Inflammatory macrophage (primary cell): ENCODE measurements at regions not wholly inside any gene's neighbourhood (a gene's known extent, or its start where the extent isn't known, plus 50 kb on each side); places are given as distances from the start of the nearest gene placed in this dataset.

Source experiments
- DNase-seq, 2 donors: peaks; one replicate each; pipeline ENCODE4 v3.0.0-alpha.2; 2020 to 2022

GRCh38 chr13:78862446-78862845, 203.5 kb upstream of the OBI1 start:
- DNase-seq = no peak

GRCh38 chr13:78852709-78853108, 193.8 kb upstream of the OBI1 start:
- no peak for DNase-seq

GRCh38 chr13:78845656-78846365, 186.9 kb upstream of the OBI1 start:
- peak; percentile 74 to 82 for DNase-seq

- DNase-seq = no peak
Measured at GRCh38 chr13:78844106-78844505, 185.2 kb upstream of the OBI1 start.

DNA sequence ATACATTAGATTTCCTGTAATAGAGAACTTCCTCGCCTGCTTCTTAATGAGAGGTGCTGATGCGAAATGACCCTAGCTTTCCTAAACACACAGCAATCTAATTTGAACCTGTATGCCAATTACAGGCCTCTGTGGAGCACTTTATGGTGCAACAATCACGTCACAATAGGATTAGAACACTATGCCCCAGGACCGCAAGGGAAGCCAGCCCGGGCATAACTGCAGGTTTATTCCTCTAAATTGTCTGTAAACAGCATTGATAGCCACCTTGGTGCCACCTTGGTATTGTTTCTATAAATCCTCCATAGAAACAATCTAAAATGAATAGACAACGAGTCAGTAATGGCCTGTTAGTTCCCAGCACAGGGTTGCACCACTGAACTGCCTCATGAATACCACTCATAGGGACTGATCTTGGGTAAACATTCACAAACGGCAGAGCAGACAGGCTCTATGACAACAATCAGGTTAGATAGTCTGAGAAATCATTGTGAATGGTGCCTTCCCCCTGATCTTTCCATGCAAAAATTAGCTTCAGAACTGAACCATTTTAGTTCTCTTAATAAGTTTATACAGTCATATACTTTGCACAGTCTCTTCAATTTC, 182.5 kb upstream of the OBI1 start:
- no peak for DNase-seq

- DNase-seq = no peak
Measured at GRCh38 chr13:78836238-78836784, 177.4 kb upstream of the OBI1 start.

DNA sequence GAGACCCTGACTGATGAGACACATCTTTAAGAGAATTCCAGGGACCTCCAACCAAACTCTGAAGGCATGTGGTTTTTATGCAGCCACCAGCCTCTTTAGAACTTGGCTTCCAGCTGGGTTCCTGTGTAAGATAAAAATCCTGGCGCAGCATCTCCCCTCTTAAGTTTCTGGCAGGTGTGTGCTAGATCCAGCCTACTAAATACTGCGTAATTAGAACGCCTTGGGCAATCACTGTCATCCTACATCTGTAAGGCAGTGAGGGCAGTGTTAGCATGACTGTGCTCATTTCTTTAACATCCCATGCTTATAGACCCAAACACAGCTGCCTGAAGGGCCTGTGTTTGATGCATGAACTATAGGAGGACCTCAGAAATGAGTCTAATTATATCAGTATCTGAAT, 173.5 kb upstream of the OBI1 start:
- no peak for DNase-seq

GRCh38 chr13:78830508-78830907, 171.6 kb upstream of the OBI1 start:
- DNase-seq = no peak

DNA sequence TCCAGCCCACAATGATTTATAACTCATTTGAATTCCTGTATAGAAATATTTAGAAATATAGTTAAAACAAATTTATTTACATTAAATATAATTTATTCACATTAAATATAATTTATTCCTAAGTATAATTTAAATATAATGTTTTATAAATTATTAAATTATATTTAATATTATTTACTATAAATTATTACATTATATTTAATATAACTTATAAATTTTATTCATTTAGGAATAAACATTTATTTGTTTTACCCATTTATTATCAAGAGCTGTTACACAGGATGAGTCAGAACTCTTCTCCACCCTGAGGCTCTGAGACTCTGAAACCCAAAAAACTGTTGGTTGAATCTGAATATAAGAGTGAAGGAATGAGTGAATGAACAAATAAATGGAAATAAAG, 170.9 kb upstream of the OBI1 start:
- no peak for DNase-seq

GRCh38 chr13:78827471-78827870, 168.5 kb upstream of the OBI1 start:
- no peak for DNase-seq

DNA sequence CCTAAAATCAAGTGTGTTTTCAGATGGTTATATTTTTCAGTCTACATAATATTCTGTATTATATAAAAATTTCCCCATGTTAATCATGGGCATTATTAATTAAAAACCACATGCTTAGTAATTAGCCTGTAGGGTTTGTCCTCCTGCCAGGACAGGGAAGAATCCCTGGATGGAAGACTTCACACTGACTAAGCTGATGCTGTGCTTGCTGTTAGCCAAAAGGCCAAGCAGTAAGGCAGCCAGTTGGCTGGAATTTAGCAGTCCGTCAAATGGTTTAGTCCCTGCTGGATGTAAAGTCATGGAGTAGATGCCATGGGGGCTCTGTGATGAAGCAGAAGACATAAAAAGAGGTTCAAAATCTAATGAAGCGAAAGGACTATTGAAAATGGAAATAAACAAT, 168.0 kb upstream of the OBI1 start:
- DNase-seq = no peak

GRCh38 chr13:78826312-78826711, 167.4 kb upstream of the OBI1 start:
- DNase-seq = no peak

DNA sequence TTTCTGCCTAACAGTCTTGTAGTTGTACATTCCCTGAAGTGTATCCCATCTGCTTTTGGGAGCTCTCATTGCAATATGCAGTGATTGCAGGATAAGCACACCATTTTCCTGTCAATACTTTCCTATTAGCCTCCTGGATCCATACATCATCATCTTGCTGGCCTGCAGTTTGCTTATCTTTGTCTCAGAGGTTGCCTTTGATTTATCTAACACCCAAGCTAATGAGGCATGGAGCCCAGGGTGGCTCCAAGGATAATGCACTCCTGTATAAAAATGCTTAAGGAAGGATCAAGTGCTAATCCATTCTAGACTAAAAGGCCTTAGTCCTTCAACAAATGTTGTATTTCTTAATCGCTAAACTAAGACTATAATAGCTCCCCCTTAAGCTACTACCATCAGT, 161.6 kb upstream of the OBI1 start:
- DNase-seq = no peak

DNA sequence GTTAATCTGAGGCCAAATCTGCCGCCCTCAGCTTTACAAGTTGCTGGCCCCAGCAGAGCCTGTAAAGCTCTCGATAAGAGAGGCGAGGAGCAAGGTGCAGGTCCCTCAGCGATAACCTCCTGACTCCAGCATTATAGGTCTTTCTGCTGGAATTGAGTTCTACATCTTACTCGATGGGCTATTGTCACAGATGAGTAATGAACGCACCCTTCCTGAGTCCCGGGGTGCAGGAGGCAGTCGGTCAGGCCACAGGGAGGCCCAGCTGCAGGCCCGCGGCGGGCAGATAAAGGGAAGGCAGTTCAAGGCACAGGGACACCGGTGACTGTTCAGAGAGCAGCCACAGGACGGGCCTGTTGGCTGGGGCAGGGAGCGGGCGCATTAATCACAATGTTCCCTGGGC, 157.6 kb upstream of the OBI1 start:
- DNase-seq = no peak

DNA sequence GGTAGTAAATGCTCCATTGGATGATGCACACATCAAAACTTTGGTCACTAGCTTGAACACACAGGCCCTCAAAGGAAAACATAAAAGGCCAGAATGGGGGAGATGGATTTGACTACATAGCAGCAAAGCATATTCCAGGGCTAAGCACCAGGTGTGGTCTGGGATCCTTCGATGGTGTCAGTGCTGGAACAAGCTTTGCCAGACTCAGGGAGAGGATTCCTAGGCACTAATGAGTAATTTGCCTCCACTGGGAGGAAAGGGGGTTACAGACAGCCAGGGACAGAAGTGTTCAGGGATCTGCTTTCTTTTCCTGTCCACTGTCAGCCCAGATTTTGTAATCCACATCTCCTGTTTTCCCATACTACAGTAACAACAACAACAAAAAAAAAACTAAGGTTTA, 157.2 kb upstream of the OBI1 start:
- DNase-seq = no peak

- no peak for DNase-seq
Measured at GRCh38 chr13:78806457-78806856, 147.5 kb upstream of the OBI1 start.

- DNase-seq = no peak
Measured at GRCh38 chr13:78802912-78803311, 144.0 kb upstream of the OBI1 start.

DNA sequence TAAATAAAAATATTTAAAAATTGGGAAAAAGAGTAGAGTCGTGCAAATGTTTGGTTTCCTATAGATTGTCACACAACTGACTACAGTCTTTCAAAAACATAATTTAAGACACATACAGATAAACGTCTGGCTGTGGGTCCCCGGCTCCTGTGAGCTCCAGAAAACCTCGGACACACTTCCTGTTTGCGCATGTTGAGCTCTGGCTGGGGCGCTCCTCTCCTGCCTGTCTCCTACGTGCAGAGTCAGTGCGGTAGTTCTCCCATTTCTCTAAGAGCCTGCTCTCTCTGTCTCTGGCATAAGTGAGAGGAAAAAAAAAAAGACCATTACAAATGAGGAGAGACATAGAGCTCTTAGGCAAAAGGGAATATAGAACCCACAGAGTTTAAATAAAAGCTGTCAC, 128.2 kb upstream of the OBI1 start:
- peak in 1 of 2 donors; percentile 8 for DNase-seq

- DNase-seq = no peak
Measured at GRCh38 chr13:78786459-78786858, 127.5 kb upstream of the OBI1 start.

- DNase-seq = no peak
Measured at GRCh38 chr13:78785764-78786163, 126.8 kb upstream of the OBI1 start.

GRCh38 chr13:78784014-78784750, 125.2 kb upstream of the OBI1 start:
- no peak for DNase-seq

DNA sequence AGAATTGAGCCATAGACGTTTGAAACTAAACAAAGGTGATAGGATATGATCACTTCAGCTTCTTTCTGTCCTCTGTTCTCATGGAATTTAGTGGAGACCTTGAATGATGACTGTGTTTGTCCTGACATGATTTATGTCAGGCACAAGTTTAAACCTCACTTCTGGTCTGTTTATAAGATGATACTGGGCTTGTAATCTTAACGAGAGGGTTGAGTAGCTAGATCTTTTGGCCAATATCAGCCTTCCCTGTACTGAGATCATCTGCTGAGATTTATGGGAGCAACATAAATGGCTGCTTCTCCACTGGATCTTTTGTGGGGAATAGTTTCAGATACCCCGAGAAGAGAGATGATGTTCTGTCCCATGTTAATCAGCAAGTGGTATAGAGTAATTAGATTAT, 121.8 kb upstream of the OBI1 start:
- DNase-seq = no peak

- DNase-seq = no peak
Measured at GRCh38 chr13:78779608-78780007, 120.7 kb upstream of the OBI1 start.

GRCh38 chr13:78777976-78778375, 119.0 kb upstream of the OBI1 start:
- no peak for DNase-seq
